NB4 (cell line): ENCODE measurements at regions not wholly inside any gene's neighbourhood (a gene's known extent, or its start where the extent isn't known, plus 50 kb on each side); places are given as distances from the start of the nearest gene placed in this dataset.
"Not testable (repeated sequence)": the region's sequence is repeated elsewhere in the genome, so short reads cannot be mapped to it uniquely, and the experiment has no call there.

Experiments used
- CTCF ChIP-seq: IDR thresholded peaks from one replicate; pipeline ENCODE4 v1.5.1; 2012; ENCODE audit warnings: low read depth, low read length
- MAX ChIP-seq: IDR thresholded peaks from 2 replicates; pipeline ENCODE4 v1.6.1; 2011; ENCODE audit warnings: low read depth, low read length
- MYC ChIP-seq: IDR thresholded peaks from 2 replicates; pipeline ENCODE4 v1.6.1; 2011; ENCODE audit warnings: low read depth, low read length
- POLR2A ChIP-seq: IDR thresholded peaks from 2 replicates; pipeline ENCODE4 v1.6.1; 2011; ENCODE audit warnings: mild to moderate bottlenecking; ENCODE audit not compliant: insufficient read length; ENCODE audit errors: extremely low read depth

GRCh38 chr18:53821141-53821540 is 403.3 kb downstream of the MBD2 start:
- TF ChIP-seq POLR2A, CTCF, MYC, MAX: not testable (repeated sequence)
